ENCODE measurements at regions not wholly inside any gene's neighbourhood (a gene's known extent, or its start where the extent isn't known, plus 50 kb on each side); places are given as distances from the start of the nearest gene placed in this dataset.

GRCh38 chr6:120894077-120894476 is 440.2 kb downstream of the TBC1D32 start:
- H3K4me3 Mint-ChIP-seq: no peak overlapping the region
- no peaks in the 10 kb centered on the region for H3K36me3 Mint-ChIP-seq (ENCODE audit: low read depth)
- no peak overlapping the region for H3K27ac Mint-ChIP-seq

GRCh38 chr6:120876931-120877330 is 457.3 kb downstream of the TBC1D32 start:
- H3K27me3 Mint-ChIP-seq (ENCODE audit: low read depth): no peaks in the 10 kb centered on the region
- H3K27ac Mint-ChIP-seq: peak overlapping the region in 1 of 3 experiments; percentile 78
- H3K36me3 Mint-ChIP-seq (ENCODE audit: low read depth): no peaks in the 10 kb centered on the region
- H3K4me3 Mint-ChIP-seq: no peak overlapping the region
- TF ChIP-seq CTCF (IDR thresholded peaks at IDR 0.05; ENCODE audit: unreplicated experiment in 3 of 3): no peak
- no peaks in the 10 kb centered on the region for H3K9me3 Mint-ChIP-seq
- H3K4me1 Mint-ChIP-seq: no peaks in the 10 kb centered on the region

More at GRCh38 chr6:120894077-120894476, 440.2 kb downstream of the TBC1D32 start:
- no peak for TF ChIP-seq CTCF (IDR thresholded peaks at IDR 0.05; ENCODE audit: unreplicated experiment in 3 of 3)
- H3K27me3 Mint-ChIP-seq (ENCODE audit: low read depth): no peaks in the 10 kb centered on the region
- H3K9me3 Mint-ChIP-seq: peaks cover 24% of the 10 kb centered on the region
- H3K4me1 Mint-ChIP-seq: no peaks in the 10 kb centered on the region

- Mint-ChIP-seq H3K9me3 (no peaks in the 10 kb centered on the region), H3K36me3 (ENCODE audit: low read depth) (no peaks in the 10 kb centered on the region), H3K27me3 (ENCODE audit: low read depth) (no peaks in the 10 kb centered on the region), H3K27ac (peak overlapping the region in 1 of 3 experiments; percentile 78), H3K4me3 (no peak overlapping the region), H3K4me1 (no peaks in the 10 kb centered on the region)
- TF ChIP-seq CTCF (IDR thresholded peaks at IDR 0.05; ENCODE audit: unreplicated experiment in 3 of 3): no peak
These were observed 457.9 kb downstream of the TBC1D32 start for GRCh38 chr6:120876424-120876823.

GRCh38 chr6:120875900-120876299 is 458.4 kb downstream of the TBC1D32 start:
- Mint-ChIP-seq H3K9me3 (no peaks in the 10 kb centered on the region), H3K4me1 (no peaks in the 10 kb centered on the region), H3K27ac (peak overlapping the region in 1 of 3 experiments; percentile 23), H3K36me3 (ENCODE audit: low read depth) (no peaks in the 10 kb centered on the region), H3K27me3 (ENCODE audit: low read depth) (no peaks in the 10 kb centered on the region), H3K4me3 (no peak overlapping the region)
- no peak for TF ChIP-seq CTCF (IDR thresholded peaks at IDR 0.05; ENCODE audit: unreplicated experiment in 3 of 3)

- Mint-ChIP-seq H3K4me1 (no peaks in the 10 kb centered on the region), H3K27me3 (ENCODE audit: low read depth) (no peaks in the 10 kb centered on the region), H3K36me3 (ENCODE audit: low read depth) (no peaks in the 10 kb centered on the region), H3K9me3 (no peaks in the 10 kb centered on the region), H3K4me3 (no peak overlapping the region), H3K27ac (no peak overlapping the region)
- no peak for TF ChIP-seq CTCF (IDR thresholded peaks at IDR 0.05; ENCODE audit: unreplicated experiment in 3 of 3)
These were observed 459.9 kb downstream of the TBC1D32 start for GRCh38 chr6:120874422-120874821.

- no peak overlapping the region for H3K27ac Mint-ChIP-seq
- no peak for TF ChIP-seq CTCF (IDR thresholded peaks at IDR 0.05; ENCODE audit: unreplicated experiment in 3 of 3)
- H3K36me3 Mint-ChIP-seq (ENCODE audit: low read depth): no peaks in the 10 kb centered on the region
- no peaks in the 10 kb centered on the region for H3K9me3 Mint-ChIP-seq
- no peaks in the 10 kb centered on the region for H3K4me1 Mint-ChIP-seq
- no peak overlapping the region for H3K4me3 Mint-ChIP-seq
- H3K27me3 Mint-ChIP-seq (ENCODE audit: low read depth): no peaks in the 10 kb centered on the region
These were observed 461.0 kb downstream of the TBC1D32 start for GRCh38 chr6:120873125-120873865.
